CD4-positive, alpha-beta T cell (primary cell): ENCODE measurements at regions not wholly inside any gene's neighbourhood (a gene's known extent, or its start where the extent isn't known, plus 50 kb on each side); places are given as distances from the start of the nearest gene placed in this dataset.

ENCODE experiments used
- ATAC-seq: fragments of 200-7000 bp; cut with Tn5 transposase; one replicate; pipeline ENCODE4 v1.10.0; 2022; ENCODE audit warnings: mild to moderate bottlenecking; ENCODE audit not compliant: poor library complexity
- CTCF ChIA-PET: fragments of 350-600 bp; sonication (Branson Sonifier 250); formaldehyde crosslinking; loops from one replicate; lab custom pipeline; 2021; ENCODE audit warnings: antibody characterized with exemption, inconsistent platforms; lab: Charles Lee
- POLR2A ChIA-PET: fragments of 350-600 bp; sonication (Branson Sonifier 250); formaldehyde crosslinking; loops from one replicate; lab custom pipeline; 2021; ENCODE audit warnings: antibody characterized with exemption, inconsistent platforms; lab: Charles Lee
- DNase-seq, 14 experiments: peaks; one replicate each; pipeline ENCODE4 v3.0.0-alpha.2; 2013 to 2020; ENCODE audit warnings: mixed read lengths in 2 of 14
- H3K27ac ChIP-seq, 2 donors: one replicate each; pipeline versions ENCODE4 v1.5.1 to v1.7.0; 2013; ENCODE audit warnings: low read length in 2 of 2, low read depth in 1 of 2, mild to moderate bottlenecking in 1 of 2
- H3K27me3 ChIP-seq, 2 experiments: 1 replicate in 1 of 2; 2 replicates in 1 of 2; pipeline versions ENCODE4 v1.6.1 to v1.7.0; 2013; ENCODE audit warnings: low read length in 2 of 2, control low read depth in 1 of 2, mild to moderate bottlenecking in 1 of 2, moderate library complexity in 1 of 2; ENCODE audit not compliant: insufficient read depth in 2 of 2, control insufficient read depth in 1 of 2
- H3K36me3 ChIP-seq: one replicate; pipeline ENCODE4 v1.6.1; 2013; ENCODE audit warnings: low read length, control low read depth; ENCODE audit not compliant: insufficient read depth
- H3K4me1 ChIP-seq: one replicate; pipeline ENCODE4 v1.6.1; 2013; ENCODE audit warnings: low read length, control low read depth; ENCODE audit not compliant: insufficient read depth
- H3K4me3 ChIP-seq: one replicate; pipeline ENCODE4 v1.5.1; 2013; ENCODE audit warnings: mild to moderate bottlenecking, low read length, moderate library complexity
- H3K9me3 ChIP-seq, 2 experiments: 1 replicate in 1 of 2; 2 replicates in 1 of 2; pipeline versions ENCODE4 v1.6.1 to v1.7.0; 2013; ENCODE audit warnings: low read length in 2 of 2, mild to moderate bottlenecking in 2 of 2, control low read depth in 1 of 2, moderate library complexity in 1 of 2; ENCODE audit not compliant: control insufficient read depth in 1 of 2, insufficient read depth in 1 of 2
- H3K27ac Mint-ChIP-seq: one replicate; pipeline ENCODE4 v1.8.0; 2020; ENCODE audit warnings: mixed read lengths
- H3K27me3 Mint-ChIP-seq: one replicate; pipeline ENCODE4 v1.8.0; 2021; ENCODE audit warnings: mixed read lengths
- H3K36me3 Mint-ChIP-seq: one replicate; pipeline ENCODE4 v1.8.0; 2021; ENCODE audit warnings: low read depth, mixed read lengths
- H3K4me1 Mint-ChIP-seq: one replicate; pipeline ENCODE4 v1.8.0; 2021; ENCODE audit warnings: low read depth, mixed read lengths
- H3K4me3 Mint-ChIP-seq: one replicate; pipeline ENCODE4 v1.8.0; 2020; ENCODE audit warnings: mild to moderate bottlenecking, mixed read lengths
- H3K9me3 Mint-ChIP-seq: one replicate; pipeline ENCODE4 v1.8.0; 2020; ENCODE audit warnings: mixed read lengths
- CTCF ChIP-seq: fragments of 200-600 bp; IDR thresholded peaks from one replicate; pipeline ENCODE4 v1.8.0; 2022; ENCODE audit warnings: antibody characterized with exemption, mild to moderate bottlenecking
- intact Hi-C, 2 experiments: fragments of 100-400 bp; cut with DNase I in 1 of 2; cut with micrococcal nuclease in 1 of 2; formaldehyde crosslinking; loops; one replicate each; pipeline versions ENCODE4 v1.15.1 to v1.9.0; 2023 to 2025; cut with DNase I, micrococcal nuclease

DNA sequence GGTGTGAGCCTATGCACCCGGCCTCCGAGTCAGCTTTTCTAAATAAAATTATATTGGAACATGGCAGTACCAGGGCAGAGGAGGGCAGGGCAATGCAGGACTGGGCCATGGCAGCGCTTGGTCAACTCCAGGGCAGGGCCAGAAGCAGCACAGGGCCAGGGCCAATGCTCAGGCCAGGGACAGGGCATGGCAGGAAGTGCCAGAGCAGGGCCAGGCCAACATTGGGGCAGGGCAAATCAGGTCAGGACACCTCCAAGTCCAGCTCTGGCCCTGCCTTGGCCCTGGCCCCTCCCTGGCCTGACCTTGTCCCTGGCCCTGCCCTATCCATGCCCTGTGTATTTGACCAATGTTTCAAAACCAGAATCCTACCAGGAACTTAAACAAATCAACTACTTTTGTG lies 156.1 kb downstream of the LIPI start:
- ATAC-seq (no peak), DNase-seq (no peak)
- no peak overlapping the region for H3K4me3 Mint-ChIP-seq
- no peak overlapping the region for H3K4me3 ChIP-seq
- H3K9me3 ChIP-seq = peaks cover 0 to 25% of the 10 kb centered on the region in 2 experiments
- no peaks in the 10 kb centered on the region for H3K27me3 ChIP-seq
- ChIA-PET POLR2A (no interaction called here), CTCF (no interaction called here)
- H3K4me1 ChIP-seq = no peaks in the 10 kb centered on the region
- intact Hi-C loops = loop anchor here in 1 of 2 experiments (5.0 kb wide), 1 partner anchor 38 kb away; no protein-coding TSS in a partner anchor
- H3K4me1 Mint-ChIP-seq = no peaks in the 10 kb centered on the region
- no peaks in the 10 kb centered on the region for H3K36me3 ChIP-seq
- H3K27ac Mint-ChIP-seq = no peak overlapping the region
- H3K9me3 Mint-ChIP-seq = no peaks in the 10 kb centered on the region
- TF ChIP-seq CTCF = no peak
- H3K36me3 Mint-ChIP-seq = no peaks in the 10 kb centered on the region
- no peak overlapping the region for H3K27ac ChIP-seq
- H3K27me3 Mint-ChIP-seq = no peaks in the 10 kb centered on the region

DNA sequence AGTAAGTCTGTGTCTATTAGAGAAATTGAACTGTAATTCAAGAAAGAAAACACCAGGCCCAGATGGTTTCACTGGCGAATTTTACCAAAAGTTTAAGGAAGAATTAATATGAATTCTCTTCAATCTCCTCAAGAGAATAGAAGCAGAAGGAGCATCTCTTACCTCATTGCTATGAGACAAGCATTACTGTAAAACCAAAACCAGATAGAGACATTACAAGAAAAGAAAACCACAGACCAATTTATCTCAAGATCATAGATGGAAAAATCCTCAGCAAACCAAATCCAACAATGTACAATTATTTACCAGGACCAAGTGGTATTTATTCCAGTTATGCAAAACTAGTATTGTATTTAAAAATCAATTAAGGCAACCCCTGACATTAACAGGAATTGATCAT lies 160.6 kb downstream of the LIPI start:
- POLR2A ChIA-PET = no interaction called here
- DNase-seq (no peak), ATAC-seq (no peak)
- Mint-ChIP-seq H3K4me3 (no peak overlapping the region), H3K27ac (no peak overlapping the region), H3K4me1 (no peaks in the 10 kb centered on the region), H3K36me3 (no peaks in the 10 kb centered on the region), H3K27me3 (no peaks in the 10 kb centered on the region), H3K9me3 (no peaks in the 10 kb centered on the region)
- no peaks in the 10 kb centered on the region for H3K27me3 ChIP-seq
- H3K4me1 ChIP-seq = no peaks in the 10 kb centered on the region
- CTCF ChIA-PET = no interaction called here
- no peaks in the 10 kb centered on the region for H3K36me3 ChIP-seq
- no peak overlapping the region for H3K4me3 ChIP-seq
- no peak for TF ChIP-seq CTCF
- no peak overlapping the region for H3K27ac ChIP-seq
- intact Hi-C loops = loop anchor here in 1 of 2 experiments (5.0 kb wide), 1 partner anchor 42 kb away; no protein-coding TSS in a partner anchor
- H3K9me3 ChIP-seq = peaks cover 0 to 4% of the 10 kb centered on the region in 2 experiments

GRCh38 chr21:14046401-14046800 lies 164.4 kb downstream of the LIPI start:
- Histone ChIP-seq H3K9me3 (no peaks in the 10 kb centered on the region), H3K27ac (no peak overlapping the region), H3K4me3 (no peak overlapping the region), H3K4me1 (no peaks in the 10 kb centered on the region), H3K27me3 (no peaks in the 10 kb centered on the region), H3K36me3 (no peaks in the 10 kb centered on the region)
- no peaks in the 10 kb centered on the region for H3K4me1 Mint-ChIP-seq
- no peaks in the 10 kb centered on the region for H3K36me3 Mint-ChIP-seq
- ATAC-seq = no peak
- no peak for TF ChIP-seq CTCF
- POLR2A ChIA-PET = no interaction called here
- H3K27ac Mint-ChIP-seq = no peak overlapping the region
- intact Hi-C loops = no loop called here
- no peaks in the 10 kb centered on the region for H3K9me3 Mint-ChIP-seq
- no peak for DNase-seq
- H3K4me3 Mint-ChIP-seq = no peak overlapping the region
- no peaks in the 10 kb centered on the region for H3K27me3 Mint-ChIP-seq
- CTCF ChIA-PET = no interaction called here
